IPS-20b (cell line): ENCODE measurements at regions not wholly inside any gene's neighbourhood (a gene's known extent, or its start where the extent isn't known, plus 50 kb on each side); places are given as distances from the start of the nearest gene placed in this dataset.

ENCODE experiments used
- H3K27ac ChIP-seq: one replicate; pipeline ENCODE4 v1.5.1; 2013; ENCODE audit warnings: low read length
- H3K27me3 ChIP-seq: 2 replicates; pipeline ENCODE4 v1.6.1; 2013; ENCODE audit warnings: mild to moderate bottlenecking, low read length, inconsistent platforms; ENCODE audit not compliant: insufficient read depth
- H3K36me3 ChIP-seq: 2 replicates; pipeline ENCODE4 v1.6.1; 2013; ENCODE audit warnings: low read depth, mild to moderate bottlenecking, inconsistent platforms, low read length, moderate library complexity; ENCODE audit not compliant: insufficient read depth
- H3K4me1 ChIP-seq: 2 replicates; pipeline ENCODE4 v1.6.1; 2013; ENCODE audit warnings: mild to moderate bottlenecking, control low read depth, inconsistent platforms, low read length, moderate library complexity; ENCODE audit not compliant: insufficient read depth
- H3K4me3 ChIP-seq: 2 replicates; pipeline ENCODE4 v1.5.1; 2013; ENCODE audit warnings: mild to moderate bottlenecking, low read length, inconsistent platforms
- H3K9ac ChIP-seq: 2 replicates; pipeline ENCODE4 v1.6.1; 2013; ENCODE audit warnings: low read depth, mild to moderate bottlenecking, inconsistent platforms, low read length, moderate library complexity
- H3K9me3 ChIP-seq: 2 replicates; pipeline ENCODE4 v1.6.1; 2013; ENCODE audit warnings: mild to moderate bottlenecking, low read depth, low read length, inconsistent platforms; ENCODE audit not compliant: insufficient read depth

DNA sequence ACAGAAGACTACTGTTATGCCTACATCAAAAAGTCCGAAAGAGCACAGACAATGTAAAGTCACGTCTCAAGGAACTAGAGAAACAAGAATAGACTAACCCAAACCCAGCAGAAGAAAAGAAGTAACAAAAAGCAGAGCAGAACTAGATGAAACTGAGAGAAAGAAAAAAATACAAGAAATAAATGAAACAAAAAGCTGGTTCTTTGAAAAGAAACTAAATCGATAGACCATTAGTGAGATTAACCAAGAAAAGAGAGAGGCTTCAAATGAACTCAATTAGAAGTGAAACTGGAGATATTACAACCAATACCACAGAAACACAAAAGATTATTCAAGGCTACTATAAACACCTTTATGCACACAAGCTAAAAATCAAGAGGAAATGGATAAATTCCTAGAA is 271.8 kb downstream of the MBD2 start:
- Histone ChIP-seq H3K4me1 (no peaks in the 10 kb centered on the region), H3K27me3 (no peaks in the 10 kb centered on the region), H3K36me3 (no peaks in the 10 kb centered on the region), H3K9me3 (no peaks in the 10 kb centered on the region), H3K27ac (no peak overlapping the region), H3K4me3 (no peak overlapping the region), H3K9ac (no peak overlapping the region)

DNA sequence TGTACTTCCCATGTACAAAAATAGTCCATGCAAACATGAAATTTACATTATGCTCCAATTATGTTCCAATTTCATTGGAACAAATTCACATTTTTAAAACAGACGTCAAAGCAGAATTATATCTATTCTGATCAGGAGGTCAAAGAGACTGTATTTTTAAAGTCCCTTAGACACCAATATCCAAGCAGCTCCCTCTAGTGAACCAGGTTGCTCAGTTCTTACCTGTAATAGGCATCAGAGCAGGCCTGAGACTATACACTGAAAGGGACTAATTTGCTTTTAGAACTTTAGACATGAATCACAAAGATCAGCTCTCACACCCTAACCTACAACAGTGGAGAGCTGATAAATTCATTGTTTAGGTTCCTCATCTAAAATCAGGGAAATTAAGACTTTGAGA is 273.9 kb downstream of the MBD2 start:
- Histone ChIP-seq H3K9me3 (peaks cover 3% of the 10 kb centered on the region), H3K27me3 (no peaks in the 10 kb centered on the region), H3K27ac (no peak overlapping the region), H3K4me1 (no peaks in the 10 kb centered on the region), H3K36me3 (no peaks in the 10 kb centered on the region), H3K4me3 (no peak overlapping the region), H3K9ac (no peak overlapping the region)

GRCh38 chr18:53948991-53949390 is 275.5 kb downstream of the MBD2 start:
- H3K27me3 ChIP-seq, result no peaks in the 10 kb centered on the region
- peaks cover 18% of the 10 kb centered on the region for H3K9me3 ChIP-seq
- H3K27ac ChIP-seq, result no peak overlapping the region

DNA sequence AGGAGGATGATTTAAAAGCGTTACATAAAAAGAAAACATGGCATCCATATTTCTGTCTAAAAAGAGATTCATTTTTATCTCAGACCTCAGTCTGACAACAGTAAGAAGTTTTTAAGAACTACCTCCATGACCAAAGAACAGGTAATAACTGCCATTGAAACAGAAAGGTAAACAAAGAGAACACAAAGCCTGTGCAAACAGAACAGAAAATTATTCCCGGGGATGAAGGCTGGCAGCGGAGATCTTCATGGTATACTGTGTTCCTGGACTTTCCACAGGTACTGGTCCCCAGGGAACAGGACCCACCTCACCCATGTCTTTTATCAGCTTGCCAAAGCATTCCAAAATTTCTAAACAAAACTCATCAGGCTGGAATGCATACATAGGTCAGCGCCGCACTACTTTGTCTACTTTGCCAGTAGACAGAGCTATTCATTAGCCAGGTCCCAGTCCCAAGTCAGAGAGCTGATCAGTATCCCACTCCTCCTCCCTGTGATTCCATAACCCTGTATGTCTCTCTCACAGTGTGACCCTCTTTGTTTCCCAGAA is 277.3 kb downstream of the MBD2 start:
- peaks cover 27% of the 10 kb centered on the region for H3K9me3 ChIP-seq
- no peaks in the 10 kb centered on the region for H3K4me1 ChIP-seq
- no peak overlapping the region for H3K9ac ChIP-seq
- H3K27me3 ChIP-seq, result no peaks in the 10 kb centered on the region
- H3K4me3 ChIP-seq, result no peak overlapping the region
- no peak overlapping the region for H3K27ac ChIP-seq
- no peaks in the 10 kb centered on the region for H3K36me3 ChIP-seq

More at GRCh38 chr18:53948991-53949390, 275.5 kb downstream of the MBD2 start:
- H3K4me1 ChIP-seq, result no peaks in the 10 kb centered on the region
- H3K4me3 ChIP-seq, result no peak overlapping the region
- H3K9ac ChIP-seq, result no peak overlapping the region
- no peaks in the 10 kb centered on the region for H3K36me3 ChIP-seq

GRCh38 chr18:53946594-53946993 is 277.9 kb downstream of the MBD2 start:
- H3K27me3 ChIP-seq, result no peaks in the 10 kb centered on the region
- H3K4me3 ChIP-seq, result no peak overlapping the region
- H3K4me1 ChIP-seq, result no peaks in the 10 kb centered on the region
- H3K27ac ChIP-seq, result no peak overlapping the region
- H3K9ac ChIP-seq, result no peak overlapping the region
- no peaks in the 10 kb centered on the region for H3K36me3 ChIP-seq
- H3K9me3 ChIP-seq, result peaks cover 33% of the 10 kb centered on the region

DNA sequence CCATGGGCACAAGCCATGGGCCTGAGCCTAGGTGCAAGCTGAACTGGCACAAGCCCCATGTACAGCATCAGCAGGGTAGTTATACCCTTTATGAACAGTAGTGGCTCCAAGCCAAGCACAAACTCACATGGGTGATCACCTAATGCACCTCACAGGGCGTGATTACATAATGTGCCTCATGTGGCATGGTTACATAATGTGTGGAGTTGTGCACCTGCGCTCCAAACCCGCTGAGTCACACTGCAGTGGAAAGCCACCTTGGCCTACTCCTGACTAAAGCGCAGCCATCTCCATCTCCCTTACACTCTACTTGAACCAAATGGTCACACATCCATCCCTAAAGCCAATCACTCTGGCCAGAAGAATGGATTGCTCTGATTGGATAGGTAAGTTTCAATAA is 279.7 kb downstream of the MBD2 start:
- H3K36me3 ChIP-seq, result no peaks in the 10 kb centered on the region
- H3K4me1 ChIP-seq, result no peaks in the 10 kb centered on the region
- no peak overlapping the region for H3K9ac ChIP-seq
- H3K9me3 ChIP-seq, result peaks cover 33% of the 10 kb centered on the region
- H3K27me3 ChIP-seq, result no peaks in the 10 kb centered on the region
- H3K4me3 ChIP-seq, result no peak overlapping the region
- H3K27ac ChIP-seq, result no peak overlapping the region

- Histone ChIP-seq H3K4me1 (peaks cover 3% of the 10 kb centered on the region; the same call in 1 of the 2 replicates), H3K27ac (no peak overlapping the region), H3K9me3 (peaks cover 33% of the 10 kb centered on the region), H3K36me3 (no peaks in the 10 kb centered on the region), H3K9ac (no peak overlapping the region), H3K4me3 (no peak overlapping the region), H3K27me3 (no peaks in the 10 kb centered on the region)
Observed at GRCh38 chr18:53943326-53943860, 281.1 kb downstream of the MBD2 start.

- H3K36me3 ChIP-seq, result no peaks in the 10 kb centered on the region
Observed at GRCh38 chr18:53941601-53942338, 282.7 kb downstream of the MBD2 start.

DNA sequence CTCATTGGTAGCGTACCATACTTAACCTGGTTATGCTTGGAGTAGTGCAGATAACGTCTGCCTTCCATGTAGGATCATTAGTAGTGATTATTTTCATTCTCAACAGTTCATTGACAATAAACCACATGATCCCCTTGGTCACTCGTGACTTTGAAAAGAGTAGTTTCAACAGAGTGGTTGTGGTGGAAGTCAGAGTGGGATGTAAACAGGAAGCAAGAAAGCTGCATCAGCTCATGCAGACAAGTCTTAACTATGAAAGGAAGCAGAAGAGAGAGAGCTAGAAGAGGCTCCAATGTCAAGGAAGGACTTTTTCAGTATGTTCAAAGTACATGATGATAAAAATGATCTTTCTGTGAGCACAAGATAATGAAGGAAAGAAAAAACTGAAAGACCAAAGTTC is 287.4 kb downstream of the MBD2 start:
- peaks cover 3% of the 10 kb centered on the region; the same call in 1 of the 2 replicates for H3K4me1 ChIP-seq
- H3K4me3 ChIP-seq, result no peak overlapping the region
- H3K36me3 ChIP-seq, result no peaks in the 10 kb centered on the region
- no peak overlapping the region for H3K27ac ChIP-seq
- no peaks in the 10 kb centered on the region for H3K27me3 ChIP-seq
- H3K9me3 ChIP-seq, result peaks cover 5% of the 10 kb centered on the region; the same call in 1 of the 2 replicates
- H3K9ac ChIP-seq, result no peak overlapping the region

More at GRCh38 chr18:53941601-53942338, 282.7 kb downstream of the MBD2 start:
- no peak overlapping the region for H3K27ac ChIP-seq
- no peaks in the 10 kb centered on the region for H3K27me3 ChIP-seq
- no peak overlapping the region for H3K9ac ChIP-seq
- peaks cover 33% of the 10 kb centered on the region for H3K9me3 ChIP-seq
- H3K4me3 ChIP-seq, result no peak overlapping the region
- H3K4me1 ChIP-seq, result peaks cover 3% of the 10 kb centered on the region; the same call in 1 of the 2 replicates

DNA sequence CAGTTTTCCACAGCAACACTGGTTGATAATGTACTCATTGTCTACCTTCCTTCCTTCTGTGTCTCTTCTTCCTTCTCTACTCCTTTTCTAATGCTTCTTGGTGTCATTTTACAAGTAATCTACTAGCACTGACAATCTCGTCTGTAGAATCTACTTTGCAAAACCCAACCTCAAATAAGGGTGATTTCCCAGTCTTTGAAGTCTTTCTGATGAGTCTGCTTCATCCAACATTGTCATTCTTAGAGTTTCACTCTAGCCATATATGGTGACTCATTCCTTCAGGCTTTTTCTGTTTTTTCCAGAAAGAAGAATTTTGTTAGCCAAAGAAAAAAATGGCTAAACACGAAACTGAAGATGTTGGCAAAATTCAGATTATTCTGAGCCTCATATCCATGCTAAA is 288.7 kb downstream of the MBD2 start:
- Histone ChIP-seq H3K4me3 (no peak overlapping the region), H3K9ac (no peak overlapping the region), H3K27ac (no peak overlapping the region), H3K9me3 (no peaks in the 10 kb centered on the region), H3K4me1 (peaks cover 3% of the 10 kb centered on the region; the same call in 1 of the 2 replicates), H3K36me3 (no peaks in the 10 kb centered on the region), H3K27me3 (no peaks in the 10 kb centered on the region)

- Histone ChIP-seq H3K4me1 (peaks cover 3% of the 10 kb centered on the region; the same call in 1 of the 2 replicates), H3K9me3 (no peaks in the 10 kb centered on the region), H3K27ac (no peak overlapping the region), H3K9ac (no peak overlapping the region), H3K4me3 (no peak overlapping the region), H3K36me3 (no peaks in the 10 kb centered on the region), H3K27me3 (no peaks in the 10 kb centered on the region)
Observed at GRCh38 chr18:53935399-53935798, 289.1 kb downstream of the MBD2 start.
